RWPE2 (cell line): ENCODE measurements at regions not wholly inside any gene's neighbourhood (a gene's known extent, or its start where the extent isn't known, plus 50 kb on each side); places are given as distances from the start of the nearest gene placed in this dataset.

ENCODE experiments used
- ATAC-seq: fragments of 200-7000 bp; cut with Tn5 transposase; 3 replicates; pipeline ENCODE4 v1.9.1; 2021; ENCODE audit warnings: low read depth
- DNase-seq: peaks from one replicate; pipeline ENCODE4 v3.0.0-alpha.2; 2020; ENCODE audit warnings: low spot score
- H3K27ac ChIP-seq: fragments of 450-650 bp; 2 replicates; pipeline ENCODE4 v1.5.1; 2017; ENCODE audit warnings: mild to moderate bottlenecking; ENCODE audit not compliant: poor library complexity, severe bottlenecking
- H3K27me3 ChIP-seq: fragments of 250-450 bp; sonication (Bioruptor Pico); 2 replicates; pipeline ENCODE4 v1.5.1; 2021; ENCODE audit warnings: mild to moderate bottlenecking, moderate library complexity; ENCODE audit not compliant: insufficient read depth, poor library complexity, severe bottlenecking
- H3K36me3 ChIP-seq: fragments of 250-450 bp; sonication (Bioruptor Pico); 2 replicates; pipeline ENCODE4 v1.5.1; 2020; ENCODE audit warnings: low read depth, mild to moderate bottlenecking, moderate library complexity
- H3K4me1 ChIP-seq: fragments of 250-450 bp; sonication (Bioruptor Pico); 2 replicates; pipeline ENCODE4 v1.5.1; 2021; ENCODE audit warnings: mild to moderate bottlenecking, moderate library complexity; ENCODE audit not compliant: insufficient read depth, poor library complexity, severe bottlenecking
- H3K4me3 ChIP-seq: fragments of 250-450 bp; sonication (Bioruptor Pico); 2 replicates; pipeline ENCODE4 v1.5.1; 2021; ENCODE audit warnings: mild to moderate bottlenecking, moderate library complexity; ENCODE audit not compliant: severe bottlenecking
- H3K9me3 ChIP-seq: fragments of 250-450 bp; sonication (Bioruptor Pico); 2 replicates; pipeline ENCODE4 v1.5.1; 2021; ENCODE audit warnings: mild to moderate bottlenecking, moderate library complexity; ENCODE audit not compliant: severe bottlenecking
- TF ChIP-seq, protein P1 (sequence below): fragments of 450-650 bp; IDR thresholded peaks from one replicate; pipeline ENCODE4 v1.5.1; 2017; ENCODE audit warnings: mild to moderate bottlenecking, moderate library complexity; ENCODE audit not compliant: poor library complexity, severe bottlenecking

DNA sequence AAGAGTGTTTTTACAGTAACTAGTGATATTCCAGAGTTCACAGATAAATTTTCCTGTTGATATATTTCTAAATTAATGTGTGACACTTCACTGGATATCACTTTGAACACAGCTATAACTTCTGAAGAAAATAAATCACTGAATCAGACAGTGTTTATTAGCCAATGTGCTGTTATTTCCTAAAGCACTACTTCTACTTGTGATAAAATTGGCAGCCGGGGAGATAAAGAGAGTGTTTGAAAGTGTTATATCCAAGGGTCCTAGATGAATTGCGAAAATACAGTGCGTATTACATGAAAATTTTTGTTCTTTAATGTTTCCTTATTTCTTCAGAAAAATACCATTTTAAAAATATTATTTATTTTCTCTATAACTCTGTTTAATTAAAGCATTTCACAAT is 417.5 kb upstream of the ARGLU1 start:
- Histone ChIP-seq H3K36me3 (no peaks in the 10 kb centered on the region), H3K27ac (no peak overlapping the region), H3K9me3 (no peaks in the 10 kb centered on the region), H3K4me1 (no peaks in the 10 kb centered on the region), H3K4me3 (no peak overlapping the region), H3K27me3 (no peaks in the 10 kb centered on the region)
- DNase-seq (no peak), ATAC-seq (no peak)
- TF ChIP-seq, protein P1, sequence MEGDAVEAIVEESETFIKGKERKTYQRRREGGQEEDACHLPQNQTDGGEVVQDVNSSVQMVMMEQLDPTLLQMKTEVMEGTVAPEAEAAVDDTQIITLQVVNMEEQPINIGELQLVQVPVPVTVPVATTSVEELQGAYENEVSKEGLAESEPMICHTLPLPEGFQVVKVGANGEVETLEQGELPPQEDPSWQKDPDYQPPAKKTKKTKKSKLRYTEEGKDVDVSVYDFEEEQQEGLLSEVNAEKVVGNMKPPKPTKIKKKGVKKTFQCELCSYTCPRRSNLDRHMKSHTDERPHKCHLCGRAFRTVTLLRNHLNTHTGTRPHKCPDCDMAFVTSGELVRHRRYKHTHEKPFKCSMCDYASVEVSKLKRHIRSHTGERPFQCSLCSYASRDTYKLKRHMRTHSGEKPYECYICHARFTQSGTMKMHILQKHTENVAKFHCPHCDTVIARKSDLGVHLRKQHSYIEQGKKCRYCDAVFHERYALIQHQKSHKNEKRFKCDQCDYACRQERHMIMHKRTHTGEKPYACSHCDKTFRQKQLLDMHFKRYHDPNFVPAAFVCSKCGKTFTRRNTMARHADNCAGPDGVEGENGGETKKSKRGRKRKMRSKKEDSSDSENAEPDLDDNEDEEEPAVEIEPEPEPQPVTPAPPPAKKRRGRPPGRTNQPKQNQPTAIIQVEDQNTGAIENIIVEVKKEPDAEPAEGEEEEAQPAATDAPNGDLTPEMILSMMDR: no peak

DNA sequence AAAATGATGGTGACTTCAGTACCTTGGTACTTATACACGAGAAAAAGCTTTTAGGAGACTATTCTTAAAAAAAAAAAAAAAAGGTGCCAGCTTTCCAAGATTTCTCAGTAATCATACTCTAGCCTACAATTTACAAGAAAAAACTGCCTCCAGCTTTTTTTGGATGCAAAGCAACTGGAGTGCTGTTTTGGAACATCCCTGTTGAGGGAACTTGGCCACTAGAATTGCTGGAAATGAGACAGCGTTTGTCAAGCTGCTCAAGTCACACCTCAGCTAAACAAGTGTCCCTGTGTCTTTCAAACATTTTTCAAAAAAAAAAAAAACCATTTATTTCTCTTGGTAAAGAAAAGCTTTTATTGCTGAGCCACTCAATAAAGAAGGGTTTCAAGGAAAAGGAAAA is 413.1 kb upstream of the ARGLU1 start:
- no peaks in the 10 kb centered on the region for H3K36me3 ChIP-seq
- DNase-seq (no peak), ATAC-seq (no peak)
- peaks cover 4% of the 10 kb centered on the region for H3K27me3 ChIP-seq
- H3K9me3 ChIP-seq: no peaks in the 10 kb centered on the region
- no peak overlapping the region for H3K4me3 ChIP-seq
- H3K4me1 ChIP-seq: no peaks in the 10 kb centered on the region
- TF ChIP-seq, protein P1: no peak
- no peak overlapping the region for H3K27ac ChIP-seq

DNA sequence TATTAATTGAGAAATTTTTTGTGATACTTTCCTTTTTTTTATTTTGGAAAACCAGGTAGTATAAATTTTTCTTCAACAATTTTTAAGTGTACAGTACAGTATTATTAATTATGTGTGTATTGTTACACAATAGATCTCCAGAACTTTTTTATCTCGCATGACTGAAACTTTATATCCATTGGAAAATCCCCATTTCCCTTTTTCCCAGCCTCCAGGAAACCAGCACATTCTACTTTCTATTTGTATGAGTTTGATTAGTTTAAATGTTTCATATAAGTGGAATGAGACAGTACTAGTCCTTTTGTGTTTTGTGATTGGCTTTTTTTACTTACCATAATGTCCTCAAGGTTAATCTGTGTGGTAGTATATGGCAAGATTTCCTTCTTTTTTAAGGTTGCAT is 399.5 kb upstream of the ARGLU1 start:
- H3K27me3 ChIP-seq: no peaks in the 10 kb centered on the region
- no peaks in the 10 kb centered on the region for H3K9me3 ChIP-seq
- H3K4me3 ChIP-seq: no peak overlapping the region
- H3K4me1 ChIP-seq: no peaks in the 10 kb centered on the region
- DNase-seq: no peak
- TF ChIP-seq, protein P1: no peak
- no peaks in the 10 kb centered on the region for H3K36me3 ChIP-seq
- no peak for ATAC-seq
- no peak overlapping the region for H3K27ac ChIP-seq

DNA sequence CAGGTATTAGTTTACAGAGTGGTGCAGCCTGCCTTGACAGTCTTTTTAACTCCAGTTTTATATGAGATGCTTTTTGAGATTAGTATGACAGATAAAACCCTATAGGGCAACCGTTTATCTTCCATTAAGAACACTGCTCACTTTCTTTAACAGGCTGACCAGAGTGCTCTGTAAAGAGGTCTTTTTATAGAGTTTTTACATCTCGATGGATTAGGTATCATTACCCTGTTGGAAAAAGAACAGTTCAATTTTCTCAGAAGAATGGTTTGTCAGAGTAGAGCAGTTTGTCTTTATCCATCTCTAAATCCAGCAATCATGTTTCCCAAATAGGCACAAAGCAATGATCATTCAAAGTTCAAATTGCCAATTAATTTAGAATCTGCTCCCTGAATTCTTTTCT is 395.2 kb upstream of the ARGLU1 start:
- Histone ChIP-seq H3K4me1 (no peaks in the 10 kb centered on the region), H3K27ac (no peak overlapping the region), H3K36me3 (no peaks in the 10 kb centered on the region), H3K9me3 (no peaks in the 10 kb centered on the region), H3K4me3 (no peak overlapping the region), H3K27me3 (peaks cover 4% of the 10 kb centered on the region)
- TF ChIP-seq, protein P1: no peak
- DNase-seq (no peak), ATAC-seq (no peak)

DNA sequence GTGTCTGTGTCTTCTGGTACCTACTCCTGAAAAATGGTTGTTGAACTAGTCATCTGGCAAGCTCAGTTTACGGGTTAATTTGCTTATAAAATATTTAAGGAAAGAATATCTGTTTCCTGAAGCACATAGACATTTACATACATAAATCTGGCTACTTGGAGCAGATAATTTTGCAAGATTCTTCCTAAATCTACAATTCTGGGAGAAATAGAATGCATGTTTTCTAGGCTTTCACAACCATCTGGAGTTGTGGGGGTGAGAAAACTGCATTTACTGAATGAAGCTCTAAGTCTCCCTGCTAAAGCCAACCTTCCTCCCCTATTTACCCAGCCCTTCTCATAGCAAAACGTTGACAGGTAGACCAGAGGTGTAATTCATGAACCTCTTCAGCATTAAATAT is 393.7 kb upstream of the ARGLU1 start:
- ATAC-seq (no peak), DNase-seq (no peak)
- Histone ChIP-seq H3K27me3 (peaks cover 4% of the 10 kb centered on the region), H3K9me3 (no peaks in the 10 kb centered on the region), H3K4me1 (no peaks in the 10 kb centered on the region), H3K36me3 (no peaks in the 10 kb centered on the region), H3K4me3 (no peak overlapping the region), H3K27ac (no peak overlapping the region)
- TF ChIP-seq, protein P1: no peak
